ENCODE measurements at regions not wholly inside any gene's neighbourhood (a gene's known extent, or its start where the extent isn't known, plus 50 kb on each side); places are given as distances from the start of the nearest gene placed in this dataset.

GRCh38 chr3:117226932-117227331, 517.4 kb downstream of the TUSC7 start:
- Histone ChIP-seq H3K4me2 (no peak overlapping the region), H3K4me1 (replicated peaks; ENCODE audit: insufficient read depth) (no peaks in the 10 kb centered on the region), H3K27ac (no peak overlapping the region), H2AFZ (no peak overlapping the region), H3K9me2 (ENCODE audit: insufficient read depth) (no peaks in the 10 kb centered on the region), H3K4me3 (no peak overlapping the region), H3K9me3 (ENCODE audit: insufficient read depth, low read depth) (no peaks in the 10 kb centered on the region), H3K27me3 (ENCODE audit: insufficient read depth, low read depth) (no peaks in the 10 kb centered on the region), H3K36me3 (ENCODE audit: low read depth) (no peaks in the 10 kb centered on the region), H3K79me2 (ENCODE audit: low read depth) (no peaks in the 10 kb centered on the region), H3F3A (ENCODE audit: insufficient read depth, low read depth) (no peaks in the 10 kb centered on the region), H4K20me1 (ENCODE audit: insufficient read depth) (no peaks in the 10 kb centered on the region)
- CTCF ChIA-PET, result no interaction called here
- no peak for DNase-seq
- POLR2A ChIA-PET (ENCODE audit: unreplicated experiment), result no interaction called here
- intact Hi-C loops (cut with micrococcal nuclease; ENCODE audit: unreplicated experiment), result loop anchor here (1.0 kb wide), 1 partner anchor 35 kb away; no protein-coding TSS in a partner anchor
- BruUV-seq (replicated peaks), result no TSS peak
- no peak for TF ChIP-seq CTCF (conservative IDR thresholded peaks at IDR 0.05)
- TF ChIP-seq EZH2 (IDR thresholded peaks at IDR 0.05; ENCODE audit: low read depth), result no peak

DNA sequence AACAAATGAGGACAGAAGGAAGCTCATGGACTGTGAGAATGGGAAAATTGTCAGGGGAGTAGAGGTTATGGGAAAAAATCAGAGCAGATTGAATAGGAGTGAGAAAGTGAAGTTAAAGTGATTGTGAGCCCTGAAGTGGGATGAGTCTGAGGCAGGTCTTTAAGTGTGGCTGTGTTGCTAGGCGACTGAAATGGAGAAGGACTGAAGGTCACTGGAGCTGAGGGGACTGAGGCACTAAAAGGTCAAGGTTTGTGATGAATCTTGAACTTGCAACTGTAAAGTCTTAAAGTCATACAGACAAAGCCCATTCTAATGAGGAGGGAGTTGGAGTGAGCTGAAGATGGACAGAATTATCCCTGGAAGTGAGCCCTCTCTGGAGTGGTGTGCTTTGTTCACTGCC, 518.9 kb downstream of the TUSC7 start:
- no peaks in the 10 kb centered on the region for H3K9me3 ChIP-seq (ENCODE audit: insufficient read depth, low read depth)
- no peaks in the 10 kb centered on the region for H3K27me3 ChIP-seq (ENCODE audit: insufficient read depth, low read depth)
- H3K4me2 ChIP-seq, result no peak overlapping the region
- no peaks in the 10 kb centered on the region for H3K36me3 ChIP-seq (ENCODE audit: low read depth)
- ChIA-PET CTCF (interaction anchor here (0.7 kb wide), 1 partner anchor 1395 kb away, joined by 3 read pairs; no protein-coding TSS in a partner anchor), POLR2A (ENCODE audit: unreplicated experiment) (no interaction called here)
- H3K4me1 ChIP-seq (replicated peaks; ENCODE audit: insufficient read depth), result no peaks in the 10 kb centered on the region
- H4K20me1 ChIP-seq (ENCODE audit: insufficient read depth), result no peaks in the 10 kb centered on the region
- no peak for TF ChIP-seq EZH2 (IDR thresholded peaks at IDR 0.05; ENCODE audit: low read depth)
- no peak for TF ChIP-seq CTCF (conservative IDR thresholded peaks at IDR 0.05)
- H3K4me3 ChIP-seq, result no peak overlapping the region
- BruUV-seq (replicated peaks), result no TSS peak
- intact Hi-C loops (cut with micrococcal nuclease; ENCODE audit: unreplicated experiment), result no loop called here
- no peak for DNase-seq
- no peaks in the 10 kb centered on the region for H3F3A ChIP-seq (ENCODE audit: insufficient read depth, low read depth)
- no peak overlapping the region for H3K27ac ChIP-seq
- no peaks in the 10 kb centered on the region for H3K9me2 ChIP-seq (ENCODE audit: insufficient read depth)
- H3K79me2 ChIP-seq (ENCODE audit: low read depth), result no peaks in the 10 kb centered on the region
- H2AFZ ChIP-seq, result no peak overlapping the region

DNA sequence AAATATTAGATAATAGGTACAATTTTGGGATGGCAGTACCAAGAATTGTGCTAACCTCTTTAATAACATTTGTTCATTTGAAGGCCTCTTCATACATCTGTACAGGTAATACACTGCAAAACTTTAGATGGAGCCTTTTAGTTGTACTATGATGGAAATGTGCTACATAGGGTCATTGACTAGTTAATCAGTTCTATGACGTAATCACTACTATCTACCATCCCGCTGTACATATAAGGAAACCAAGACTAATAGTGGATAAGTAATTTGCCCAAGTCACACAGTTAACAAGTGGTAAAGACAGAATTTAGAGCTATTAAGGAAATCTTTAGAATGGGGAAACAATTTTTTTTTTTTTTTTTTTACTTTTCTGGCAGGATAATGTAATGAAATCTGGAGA, 521.3 kb downstream of the TUSC7 start:
- no peaks in the 10 kb centered on the region for H3K79me2 ChIP-seq (ENCODE audit: low read depth)
- H3K27me3 ChIP-seq (ENCODE audit: insufficient read depth, low read depth), result no peaks in the 10 kb centered on the region
- intact Hi-C loops (cut with micrococcal nuclease; ENCODE audit: unreplicated experiment), result no loop called here
- H3K27ac ChIP-seq, result no peak overlapping the region
- TF ChIP-seq EZH2 (IDR thresholded peaks at IDR 0.05; ENCODE audit: low read depth) (no peak), CTCF (conservative IDR thresholded peaks at IDR 0.05) (no peak)
- no peaks in the 10 kb centered on the region for H3F3A ChIP-seq (ENCODE audit: insufficient read depth, low read depth)
- H2AFZ ChIP-seq, result no peak overlapping the region
- H3K9me2 ChIP-seq (ENCODE audit: insufficient read depth), result no peaks in the 10 kb centered on the region
- ChIA-PET CTCF (no interaction called here), POLR2A (ENCODE audit: unreplicated experiment) (no interaction called here)
- H3K4me1 ChIP-seq (replicated peaks; ENCODE audit: insufficient read depth), result no peaks in the 10 kb centered on the region
- H3K36me3 ChIP-seq (ENCODE audit: low read depth), result no peaks in the 10 kb centered on the region
- no TSS peak for BruUV-seq (replicated peaks)
- no peaks in the 10 kb centered on the region for H4K20me1 ChIP-seq (ENCODE audit: insufficient read depth)
- H3K4me2 ChIP-seq, result no peak overlapping the region
- H3K4me3 ChIP-seq, result no peak overlapping the region
- DNase-seq, result no peak
- no peaks in the 10 kb centered on the region for H3K9me3 ChIP-seq (ENCODE audit: insufficient read depth, low read depth)

All from PC-9 (cell line).